ENCODE measurements at regions not wholly inside any gene's neighbourhood (a gene's known extent, or its start where the extent isn't known, plus 50 kb on each side); places are given as distances from the start of the nearest gene placed in this dataset.
"Not testable (repeated sequence)": the region's sequence is repeated elsewhere in the genome, so short reads cannot be mapped to it uniquely, and the experiment has no call there.

GRCh38 chr18:35770376-35771014 lies 189.0 kb downstream of the GALNT1 start:
- DNase-seq (ENCODE audit: low spot score): no peak

GRCh38 chr18:35771172-35771571 lies 189.6 kb downstream of the GALNT1 start:
- DNase-seq (ENCODE audit: low spot score): no peak

- DNase-seq (ENCODE audit: low spot score): no peak
Observed at GRCh38 chr18:35775887-35776286, 194.3 kb downstream of the GALNT1 start.

- no peak for DNase-seq (ENCODE audit: low spot score)
Observed at GRCh38 chr18:35776473-35776872, 194.9 kb downstream of the GALNT1 start.

GRCh38 chr18:35777039-35777438 lies 195.4 kb upstream of the RMP24 start:
- DNase-seq (ENCODE audit: low spot score): no peak

- no peak for DNase-seq (ENCODE audit: low spot score)
Observed at GRCh38 chr18:35778850-35779627, 193.4 kb upstream of the RMP24 start.

GRCh38 chr18:35780937-35781336 lies 191.5 kb upstream of the RMP24 start:
- DNase-seq (ENCODE audit: low spot score): no peak

GRCh38 chr18:35782926-35783325 lies 189.6 kb upstream of the RMP24 start:
- no peak for DNase-seq (ENCODE audit: low spot score)

- DNase-seq (ENCODE audit: low spot score): no peak
Observed at GRCh38 chr18:35786365-35787042, 186.0 kb upstream of the RMP24 start.

GRCh38 chr18:35789543-35789942 lies 182.9 kb upstream of the RMP24 start:
- no peak for DNase-seq (ENCODE audit: low spot score)

- DNase-seq (ENCODE audit: low spot score): no peak
Observed at GRCh38 chr18:35797948-35798347, 174.5 kb upstream of the RMP24 start.

GRCh38 chr18:35803551-35803950 lies 168.9 kb upstream of the RMP24 start:
- no peak for DNase-seq (ENCODE audit: low spot score)

- DNase-seq (ENCODE audit: low spot score): no peak
Observed at GRCh38 chr18:35804377-35804776, 168.1 kb upstream of the RMP24 start.

GRCh38 chr18:35807811-35808335 lies 164.6 kb upstream of the RMP24 start:
- no peak for DNase-seq (ENCODE audit: low spot score)

GRCh38 chr18:35808796-35809195 lies 163.7 kb upstream of the RMP24 start:
- no peak for DNase-seq (ENCODE audit: low spot score)

- DNase-seq (ENCODE audit: low spot score): no peak
Observed at GRCh38 chr18:35810520-35810919, 162.0 kb upstream of the RMP24 start.

- no peak for DNase-seq (ENCODE audit: low spot score)
Observed at GRCh38 chr18:35811896-35812295, 160.6 kb upstream of the RMP24 start.

- DNase-seq (ENCODE audit: low spot score): not testable (repeated sequence)
Observed at GRCh38 chr18:35815011-35815410, 157.5 kb upstream of the RMP24 start.

GRCh38 chr18:35816003-35816402 lies 156.5 kb upstream of the RMP24 start:
- DNase-seq (ENCODE audit: low spot score): no peak

- DNase-seq (ENCODE audit: low spot score): no peak
Observed at GRCh38 chr18:35817604-35818352, 154.7 kb upstream of the RMP24 start.

- no peak for DNase-seq (ENCODE audit: low spot score)
Observed at GRCh38 chr18:35818353-35818667, 154.2 kb upstream of the RMP24 start.

- no peak for DNase-seq (ENCODE audit: low spot score)
Observed at GRCh38 chr18:35822413-35822812, 150.1 kb upstream of the RMP24 start.
